Fibroblast of the aortic adventitia (primary cell): ENCODE measurements at regions not wholly inside any gene's neighbourhood (a gene's known extent, or its start where the extent isn't known, plus 50 kb on each side); places are given as distances from the start of the nearest gene placed in this dataset.

Experiments
- DNase-seq: peaks from one replicate; pipeline ENCODE4 v3.0.0-alpha.2; 2010; ENCODE audit warnings: low read depth
- H3K4me3 ChIP-seq: 2 replicates; pipeline ENCODE4 v1.5.1; 2011; ENCODE audit warnings: low read depth, mild to moderate bottlenecking, control low read depth, low read length, moderate library complexity
- CTCF ChIP-seq: IDR thresholded peaks from 2 replicates; pipeline ENCODE4 v1.5.1; 2011; ENCODE audit warnings: mild to moderate bottlenecking, low read length, control low read depth, inconsistent platforms; ENCODE audit not compliant: insufficient read depth

- no peak for DNase-seq
- no peak overlapping the region for H3K4me3 ChIP-seq
- TF ChIP-seq CTCF: no peak
Observed at GRCh38 chr2:78686625-78687153, 338.8 kb upstream of the REG3G start.

- TF ChIP-seq CTCF: no peak
- no peak overlapping the region for H3K4me3 ChIP-seq
- no peak for DNase-seq
Observed at GRCh38 chr2:78699696-78700095, 325.8 kb upstream of the REG3G start.

GRCh38 chr2:78701546-78701945 lies 324.0 kb upstream of the REG3G start:
- H3K4me3 ChIP-seq: no peak overlapping the region
- DNase-seq: peak; percentile 4
- no peak for TF ChIP-seq CTCF

GRCh38 chr2:78707776-78708386 lies 317.6 kb upstream of the REG3G start:
- TF ChIP-seq CTCF: no peak
- no peak overlapping the region for H3K4me3 ChIP-seq
- DNase-seq: no peak

- no peak overlapping the region for H3K4me3 ChIP-seq
- no peak for DNase-seq
- no peak for TF ChIP-seq CTCF
Observed at GRCh38 chr2:78710632-78711375, 314.7 kb upstream of the REG3G start.

GRCh38 chr2:78715293-78715692 lies 310.2 kb upstream of the REG3G start:
- no peak for DNase-seq
- TF ChIP-seq CTCF: no peak
- H3K4me3 ChIP-seq: no peak overlapping the region
